Stimulated activated CD4-positive, alpha-beta T cell treated with anti-CD3 and anti-CD28 coated beads, Interleukin-1b, Interleukin-23, amount 100 ng/mL, for 24 hours (primary cell): ENCODE measurements at regions not wholly inside any gene's neighbourhood (a gene's known extent, or its start where the extent isn't known, plus 50 kb on each side); places are given as distances from the start of the nearest gene placed in this dataset.
"Not testable (repeated sequence)": the region's sequence is repeated elsewhere in the genome, so short reads cannot be mapped to it uniquely, and the experiment has no call there.

Experiments used
- DNase-seq, 4 experiments: peaks; one replicate each; pipeline ENCODE4 v3.0.0-alpha.2; 2020; ENCODE audit warnings: low read depth in 4 of 4, low spot score in 1 of 4

DNA sequence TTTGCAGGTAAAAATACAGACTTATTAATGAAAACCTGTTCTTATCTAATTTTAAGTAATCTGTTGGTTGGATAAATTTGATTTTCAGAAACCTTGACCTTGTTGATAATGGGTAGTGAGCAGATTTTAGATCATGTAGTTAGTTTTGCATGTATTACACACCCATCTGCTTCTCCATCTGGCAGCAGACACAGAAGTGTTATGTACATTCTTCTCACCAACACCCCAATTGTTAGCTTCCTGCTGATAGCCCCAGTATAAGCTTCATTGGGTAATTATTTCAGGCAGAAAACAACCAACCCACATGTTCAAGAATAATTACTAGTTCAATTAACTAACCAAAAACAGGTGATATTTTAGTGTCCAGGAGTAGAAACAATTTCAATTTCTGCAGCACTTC, 1740.5 kb upstream of the AGA start:
- DNase-seq, result no peak

DNA sequence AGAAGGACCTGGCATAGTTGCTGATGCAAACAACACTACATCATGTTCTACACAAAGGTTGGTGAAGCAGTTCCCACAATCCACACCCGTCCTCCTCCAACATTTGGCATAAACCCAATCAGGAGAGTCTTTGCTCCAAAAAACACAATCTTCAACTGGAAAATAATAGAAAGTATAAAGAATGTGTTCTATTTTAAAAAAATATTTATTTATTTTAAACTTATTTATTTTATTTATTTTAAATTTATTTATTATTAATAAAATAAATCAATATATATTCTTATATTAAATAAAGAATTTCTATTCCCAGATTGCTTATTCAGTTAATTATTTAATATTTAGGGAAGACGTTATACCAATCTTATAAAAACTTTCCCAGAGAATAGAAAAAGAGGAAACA, 1753.7 kb upstream of the AGA start:
- DNase-seq, result no peak

DNA sequence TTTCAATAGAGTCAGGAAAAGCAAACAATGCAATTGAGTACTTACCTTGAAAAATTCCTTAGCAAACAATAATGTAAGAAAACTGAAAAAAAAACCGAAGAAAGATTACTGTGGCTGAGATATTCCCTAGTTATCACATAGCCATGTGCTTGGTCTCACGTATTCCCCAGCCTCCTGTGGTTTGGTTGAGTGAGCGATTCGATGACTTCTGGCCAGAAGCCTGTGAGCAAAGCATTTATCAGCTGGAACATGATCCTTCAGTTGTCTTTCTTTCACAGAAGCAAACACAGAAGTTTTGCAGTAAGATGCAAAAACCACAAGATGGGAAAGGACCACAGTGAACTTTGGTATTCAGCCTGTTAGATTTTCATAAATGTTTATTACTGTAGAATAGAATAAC, 1754.3 kb upstream of the AGA start:
- DNase-seq, result no peak

GRCh38 chr4:179200681-179201080, 1758.4 kb upstream of the AGA start:
- no peak for DNase-seq

GRCh38 chr4:179225594-179225993, 1783.4 kb upstream of the AGA start:
- DNase-seq, result no peak

DNA sequence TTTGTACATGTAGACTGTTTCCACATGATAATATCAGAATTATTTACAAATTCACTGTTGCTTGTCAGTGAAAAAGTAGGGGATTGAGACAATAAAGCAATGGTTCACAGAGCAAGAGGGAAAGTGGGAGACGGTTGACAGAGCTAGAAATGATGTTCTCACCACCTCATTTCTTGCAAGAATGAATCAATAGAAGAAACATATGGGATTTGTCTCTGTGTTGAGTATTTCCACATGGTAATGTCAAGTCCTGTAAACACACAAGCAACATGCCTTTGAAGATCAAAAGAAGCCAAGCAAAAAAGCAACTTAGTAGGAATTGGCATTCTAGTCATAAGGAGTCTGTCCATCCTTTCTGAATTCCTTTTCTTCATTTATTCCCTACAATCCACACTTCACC, 1806.6 kb upstream of the AGA start:
- no peak for DNase-seq

GRCh38 chr4:179268791-179269190, 1826.6 kb upstream of the AGA start:
- no peak for DNase-seq

DNA sequence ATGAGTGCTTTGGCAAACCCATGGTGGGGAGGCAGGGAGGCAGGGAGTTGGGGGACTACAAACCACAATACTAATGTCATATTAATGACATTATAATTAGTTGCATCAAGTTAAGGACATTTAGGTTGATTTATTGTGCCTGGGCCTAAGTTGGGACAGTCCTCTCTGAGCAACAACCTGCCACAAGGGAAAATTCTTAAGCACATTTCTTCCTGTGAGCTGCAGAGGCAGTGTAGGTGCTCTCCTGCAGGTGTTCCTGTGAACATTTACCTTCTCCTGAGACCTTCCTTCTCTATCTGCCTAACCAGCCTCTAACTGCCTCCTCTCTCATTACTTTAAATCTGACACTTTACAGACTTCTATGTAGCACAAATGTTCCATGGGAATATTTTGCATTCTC, 1830.0 kb upstream of the AGA start:
- no peak for DNase-seq

DNA sequence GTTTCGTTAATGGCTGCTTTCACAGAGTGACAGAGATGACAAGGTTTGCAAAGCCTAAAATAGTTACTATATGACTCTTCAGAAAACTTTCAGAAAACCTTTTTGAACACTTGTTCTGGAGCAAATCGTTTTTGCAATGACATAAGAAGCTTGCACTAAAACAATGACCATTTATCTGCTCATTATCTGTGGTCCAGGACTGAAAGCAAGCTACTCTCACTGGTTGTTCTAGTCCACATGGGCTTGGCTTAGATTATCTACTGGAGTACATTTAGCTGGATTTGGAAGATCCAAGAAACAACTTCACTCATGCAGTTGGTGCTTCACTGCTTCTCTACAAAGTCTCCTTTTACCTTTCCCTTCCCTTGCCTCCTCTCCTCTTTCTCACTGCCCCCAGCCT, 1836.4 kb upstream of the AGA start:
- no peak for DNase-seq

DNA sequence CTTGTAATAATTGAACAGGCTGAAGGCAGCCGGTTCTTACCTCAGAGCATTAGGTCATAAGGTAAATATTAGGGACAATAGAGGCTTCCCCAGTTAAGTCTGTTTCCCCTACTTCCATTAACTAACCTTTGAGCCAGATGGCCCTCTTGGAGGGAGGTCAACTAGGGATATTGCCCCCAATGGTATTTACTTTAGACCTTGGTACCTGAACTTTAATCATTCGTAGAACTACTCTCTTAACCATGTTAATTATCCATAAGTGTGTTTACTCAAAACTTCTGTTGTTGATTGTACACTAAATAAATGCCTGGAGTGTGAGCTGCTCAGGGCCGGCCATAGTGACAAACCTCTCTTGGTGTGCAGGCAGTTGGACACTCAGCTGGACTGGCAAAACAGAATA, 1843.5 kb upstream of the AGA start:
- no peak for DNase-seq

- no peak for DNase-seq
These were observed 1849.4 kb upstream of the AGA start for GRCh38 chr4:179291657-179292056.

DNA sequence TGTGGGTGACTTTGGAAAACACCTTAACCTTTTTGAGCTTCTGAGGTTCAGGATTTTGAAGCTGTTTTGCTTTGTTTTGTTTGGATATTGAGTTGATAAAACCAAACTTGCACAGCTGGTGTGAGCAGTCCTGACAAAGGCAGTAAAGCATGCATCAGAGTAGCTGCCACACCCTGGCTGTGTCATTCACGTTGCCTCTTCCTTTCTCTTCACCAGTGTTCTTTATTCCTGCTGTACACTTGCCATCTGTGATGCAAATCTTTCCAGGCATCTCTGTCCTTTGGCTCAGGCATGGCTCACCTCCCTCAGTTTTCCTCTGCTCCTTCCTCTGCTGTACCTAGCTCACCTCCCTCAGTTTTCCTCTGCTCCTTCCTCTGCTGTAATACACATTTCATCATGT, 1850.2 kb upstream of the AGA start:
- no peak for DNase-seq

DNA sequence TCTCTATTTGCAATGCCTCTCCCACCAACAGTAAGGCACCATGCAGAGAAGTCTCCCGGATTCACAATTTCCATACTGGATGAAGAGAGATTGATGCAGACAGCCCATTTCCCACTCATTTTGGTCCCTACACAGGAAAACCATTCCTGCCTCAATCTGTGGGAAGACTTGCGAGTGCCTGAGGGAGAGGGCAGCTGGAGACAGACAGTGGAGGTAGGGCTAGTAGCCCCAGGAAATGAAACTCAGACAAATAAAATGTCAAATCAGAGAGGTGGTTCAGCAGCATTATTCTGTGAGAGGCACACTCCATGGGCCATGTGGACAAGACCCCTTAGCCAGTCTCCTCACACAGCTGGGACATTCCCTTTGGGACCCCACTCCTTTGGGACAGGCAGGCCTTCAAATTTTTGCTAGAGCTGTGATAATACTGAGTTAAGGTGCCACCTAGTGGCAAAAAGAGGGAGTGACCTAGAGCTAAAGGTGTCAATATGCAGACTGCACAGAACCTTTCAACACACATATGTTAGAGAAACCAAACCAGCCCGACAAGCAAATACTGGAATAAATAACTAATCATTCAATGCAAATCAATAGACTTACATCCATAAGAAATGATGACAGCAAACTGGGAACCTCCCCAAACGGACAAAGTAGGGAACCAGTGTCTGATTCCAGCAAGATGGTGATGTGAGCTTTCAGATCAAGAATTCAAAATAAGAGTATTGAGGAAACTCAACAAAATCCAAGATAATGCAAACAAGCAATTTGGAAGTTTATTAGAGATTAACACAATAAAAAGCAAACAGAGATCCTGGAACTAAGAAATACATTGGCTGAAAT, 1865.3 kb upstream of the AGA start:
- no peak for DNase-seq

DNA sequence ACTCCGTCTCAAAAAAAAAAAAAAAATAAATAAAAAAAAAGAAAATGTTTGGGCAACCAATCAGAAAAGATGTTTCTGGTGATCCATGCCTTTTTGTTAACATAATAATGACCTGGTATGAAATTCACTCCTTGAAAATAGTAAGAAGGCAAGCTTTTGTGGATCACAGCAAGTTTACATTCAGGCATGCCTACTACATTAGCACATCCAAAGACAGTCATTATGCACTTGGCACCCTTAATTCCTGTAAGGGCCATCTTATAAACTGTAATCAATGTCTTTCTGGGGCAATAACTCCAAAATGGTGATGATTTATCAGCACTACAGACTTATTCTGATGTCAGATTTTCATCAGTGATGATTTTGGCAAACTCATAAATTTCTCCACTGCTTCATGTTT, 1871.6 kb upstream of the AGA start:
- no peak for DNase-seq

DNA sequence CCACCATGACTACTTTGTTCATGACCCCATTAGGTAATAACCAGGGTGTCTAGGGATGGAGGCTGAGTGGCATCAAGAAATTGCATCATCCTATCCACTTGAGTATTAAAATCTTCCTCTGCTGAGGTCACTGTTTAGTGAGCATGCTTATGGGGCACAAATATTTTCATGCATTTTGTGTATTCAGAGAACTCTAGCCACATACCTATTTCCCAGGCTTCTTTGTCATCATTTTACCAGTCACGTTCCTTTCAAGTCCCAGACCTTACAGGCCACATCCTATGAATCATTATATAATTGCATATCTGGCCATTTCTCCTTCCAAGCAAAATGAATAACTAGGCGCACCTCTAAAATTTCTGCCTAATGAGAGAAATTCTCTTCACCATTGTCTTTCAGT, 1882.9 kb upstream of the AGA start:
- DNase-seq, result no peak

DNA sequence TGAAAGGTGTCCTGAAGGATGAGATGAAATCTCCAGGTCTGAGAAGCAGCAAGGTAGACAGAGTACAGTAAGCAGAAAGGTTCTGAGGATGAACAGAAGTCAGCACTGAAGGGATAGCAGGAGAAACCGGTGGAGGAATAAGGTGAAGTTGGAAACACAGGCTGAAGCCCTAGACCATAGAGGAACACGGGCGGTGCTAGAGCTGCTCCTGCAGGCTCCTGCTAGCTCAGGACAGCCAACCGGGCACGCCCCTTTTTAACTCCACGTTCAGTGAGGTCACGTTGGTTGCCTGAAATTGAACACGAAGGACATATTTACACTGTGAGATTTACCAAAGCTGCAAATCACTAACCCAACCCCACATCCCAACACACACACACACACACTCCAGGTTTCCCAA, 1886.4 kb upstream of the AGA start:
- DNase-seq, result no peak

DNA sequence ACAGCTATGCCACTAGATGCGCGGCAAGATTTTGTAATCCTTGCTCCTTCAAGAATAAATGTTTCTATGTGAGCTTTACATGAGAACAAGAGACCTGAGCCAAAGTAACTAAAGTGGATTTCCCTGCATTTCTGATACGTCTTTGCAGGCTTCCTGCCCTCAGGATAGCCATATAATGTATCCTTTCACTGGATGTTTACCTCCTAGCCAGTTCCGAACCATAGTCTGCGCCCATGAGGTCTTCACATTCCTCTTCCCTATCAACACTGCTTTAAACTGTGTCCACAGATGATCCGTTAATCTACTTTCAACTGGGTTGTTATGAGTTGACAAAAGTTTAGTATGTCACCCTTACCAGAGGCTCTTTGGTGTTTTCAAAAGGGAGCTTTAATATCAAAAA, 1889.1 kb upstream of the AGA start:
- no peak for DNase-seq

DNA sequence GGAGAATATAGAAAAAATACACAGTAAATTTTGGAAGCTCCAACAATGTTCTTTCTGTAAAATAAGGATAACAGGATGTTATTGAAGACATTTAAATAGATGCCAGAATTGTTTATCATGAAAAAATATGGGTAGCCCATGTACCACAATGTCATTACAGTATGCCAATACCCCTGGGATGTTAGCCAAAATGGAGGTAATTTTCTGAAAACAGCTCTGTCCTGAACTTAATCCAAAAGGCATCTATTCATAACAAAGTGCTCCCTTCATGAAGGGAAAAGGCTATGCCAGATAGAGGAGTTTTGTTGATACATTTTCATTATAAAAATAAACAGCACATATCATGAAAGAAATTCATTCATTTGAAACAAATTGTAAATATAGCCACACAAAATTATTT, 1902.6 kb upstream of the AGA start:
- DNase-seq, result no peak

DNA sequence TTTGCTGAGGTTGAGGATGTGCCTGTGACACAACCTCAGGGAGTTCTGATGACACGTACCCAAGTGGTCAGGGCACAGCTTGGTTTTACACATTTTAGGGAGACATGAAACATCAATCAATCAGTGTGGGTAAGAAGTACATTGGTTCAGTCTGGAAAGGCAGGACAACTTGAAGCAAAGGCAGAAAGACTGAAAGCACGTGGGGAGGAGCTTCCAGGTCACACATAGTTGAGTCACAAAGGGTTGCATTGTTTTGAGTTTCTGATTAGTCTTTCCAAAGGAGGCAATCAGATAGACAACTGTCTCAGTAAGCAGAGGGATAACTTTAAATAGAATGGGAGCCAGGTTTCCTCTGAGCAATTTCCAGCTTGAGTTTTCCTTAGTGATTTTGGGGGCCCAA, 1910.0 kb upstream of the AGA start:
- DNase-seq, result no peak

GRCh38 chr4:179353786-179354185, 1911.5 kb upstream of the AGA start:
- no peak for DNase-seq

DNA sequence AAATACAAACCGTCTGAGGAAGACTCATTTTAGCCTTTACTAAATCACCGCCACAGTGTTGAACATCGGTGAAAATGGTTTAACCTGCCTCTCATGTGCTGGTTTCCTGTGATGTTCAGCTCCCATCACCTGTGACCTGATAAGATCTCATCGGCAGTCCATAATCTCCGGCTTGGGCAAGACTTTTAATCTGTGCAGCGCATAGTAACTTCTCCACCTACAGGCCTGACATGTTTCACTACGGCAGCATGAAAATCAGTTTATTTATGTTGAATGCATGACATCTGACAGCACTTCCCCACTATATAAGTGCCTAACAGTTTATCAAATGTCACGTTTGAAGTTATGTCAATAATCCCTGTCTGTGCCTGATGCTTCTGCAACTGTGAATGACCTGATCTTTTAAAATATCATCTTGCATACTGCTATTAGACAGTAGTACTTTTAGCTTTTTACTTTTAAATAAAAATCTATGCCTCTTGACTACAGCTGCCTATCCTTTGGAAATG, 1919.8 kb upstream of the AGA start:
- no peak for DNase-seq

DNA sequence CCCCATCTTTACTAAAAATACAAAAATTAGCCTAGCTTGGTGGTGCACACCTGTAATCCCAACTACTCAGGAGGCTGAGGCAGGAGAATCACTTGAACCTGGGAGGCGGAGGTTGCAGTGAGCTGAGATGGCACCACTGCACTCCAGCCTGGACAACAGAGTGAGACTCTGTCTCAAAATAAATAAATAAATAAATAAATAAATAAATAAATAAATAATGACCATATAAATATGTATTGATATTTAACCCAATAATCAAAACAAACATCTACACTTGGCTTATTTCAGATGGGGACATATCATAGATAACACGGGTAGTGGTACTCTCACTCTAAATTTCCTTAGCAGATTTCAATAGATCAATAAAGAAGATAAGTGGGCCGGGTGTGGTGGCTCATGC, 1923.7 kb upstream of the AGA start:
- not testable (repeated sequence) for DNase-seq

- no peak for DNase-seq
These were observed 1930.0 kb upstream of the AGA start for GRCh38 chr4:179372242-179372641.
